HepG2 (cell line): ENCODE measurements at regions not wholly inside any gene's neighbourhood (a gene's known extent, or its start where the extent isn't known, plus 50 kb on each side); places are given as distances from the start of the nearest gene placed in this dataset.
"Not testable (repeated sequence)": the region's sequence is repeated elsewhere in the genome, so short reads cannot be mapped to it uniquely, and the experiment has no call there.

Experiments used
- ATAC-seq: fragments of 200-7000 bp; cut with Tn5 transposase; 3 replicates; pipeline ENCODE4 v1.9.1; 2020; ENCODE audit warnings: mild to moderate bottlenecking, moderate library complexity
- BruUV-seq: library from RNA; stranded (reverse); fragments of 400-500 nt; replicated peaks from 2 replicates; lab custom pipeline; 2021; lab: Mats Ljungman, UMichigan
- CTCF ChIA-PET: fragments of 300-600 bp; formaldehyde crosslinking; extraction: SDS; loops from one replicate; lab custom pipeline; 2021; ENCODE audit warnings: low total read pairs, inconsistent platforms, low intra/inter-chr PET ratio; lab: Yijun Ruan, JAX
- POLR2A ChIA-PET: fragments of 350-600 bp; sonication (Branson Sonifier 250); formaldehyde crosslinking; loops from one replicate; lab custom pipeline; 2020; ENCODE audit warnings: antibody characterized with exemption, inconsistent platforms; lab: Yijun Ruan, JAX
- DNase-seq: peaks from one replicate; pipeline ENCODE4 v3.0.0-alpha.2; 2015; ENCODE audit warnings: low spot score
- FAIRE-seq: peaks from 3 replicates; lab custom pipeline; 2011; peaks lifted over from hg19 to GRCh38; lab: Jason Lieb, UNC
- H2AFZ ChIP-seq: one replicate; pipeline ENCODE4 v1.6.1; 2011; ENCODE audit warnings: low read length, inconsistent platforms
- H3K27ac ChIP-seq: fragments of 300-600 bp; 3 replicates; pipeline ENCODE4 v1.8.0; 2011; ENCODE audit warnings: mixed run types, mild to moderate bottlenecking, mixed read lengths, low read length, inconsistent platforms; ENCODE audit not compliant: insufficient read depth; ENCODE audit errors: extremely low read length
- H3K27me3 ChIP-seq, 2 experiments: fragments of 200-600 bp in 1 of 2; 2 replicates in 1 of 2; 3 replicates in 1 of 2; pipeline versions ENCODE4 v1.6.0 to v1.8.0; 2011; ENCODE audit warnings: low read length in 2 of 2, mild to moderate bottlenecking in 2 of 2, moderate library complexity in 2 of 2, inconsistent platforms in 1 of 2; ENCODE audit not compliant: insufficient read depth in 2 of 2, control insufficient read depth in 1 of 2
- H3K36me3 ChIP-seq, 2 experiments: fragments of 200-600 bp in 1 of 2; replicated peaks in 1 of 2; 2 replicates in 1 of 2; 3 replicates in 1 of 2; pipeline versions ENCODE4 v1.5.1 to v1.8.0; 2011; ENCODE audit warnings: low read length in 2 of 2, inconsistent platforms in 1 of 2; ENCODE audit not compliant: insufficient read depth in 2 of 2, control insufficient read depth in 1 of 2
- H3K4me1 ChIP-seq: 2 replicates; pipeline ENCODE4 v1.5.1; 2012; ENCODE audit warnings: low read length, inconsistent platforms; ENCODE audit not compliant: insufficient read depth
- H3K4me2 ChIP-seq: 2 replicates; pipeline ENCODE4 v1.6.0; 2011; ENCODE audit warnings: low read depth, low read length, inconsistent platforms
- H3K4me3 ChIP-seq, 3 experiments: fragments of 200-600 bp in 1 of 3; sonication (generic), shearing (Covaris generic) in 1 of 3; replicated peaks in 1 of 3; 2 replicates each; pipeline ENCODE4 v1.5.1; 2011 to 2016; ENCODE audit warnings: low read length in 3 of 3, inconsistent platforms in 2 of 3, low read depth in 2 of 3, mild to moderate bottlenecking in 2 of 3, control low read depth in 1 of 3, mixed read lengths in 1 of 3; ENCODE audit not compliant: insufficient read depth in 1 of 3
- H3K79me2 ChIP-seq: one replicate; pipeline ENCODE4 v1.6.1; 2011; ENCODE audit warnings: low read length, inconsistent platforms; ENCODE audit not compliant: insufficient read depth
- H3K9ac ChIP-seq: 2 replicates; pipeline ENCODE4 v1.6.0; 2011; ENCODE audit warnings: mild to moderate bottlenecking, low read depth, low read length, inconsistent platforms; ENCODE audit not compliant: insufficient read depth
- H3K9me3 ChIP-seq: 2 replicates; pipeline ENCODE4 v1.5.1; 2012; ENCODE audit warnings: mild to moderate bottlenecking, low read length
- H4K20me1 ChIP-seq: 2 replicates; pipeline ENCODE4 v1.6.0; 2011; ENCODE audit warnings: inconsistent platforms, mild to moderate bottlenecking, low read length, moderate library complexity; ENCODE audit not compliant: insufficient read depth
- BCL6 ChIP-seq: IDR thresholded peaks from 2 replicates; pipeline ENCODE4 v1.6.1; 2016; ENCODE audit warnings: missing genetic modification reagents, missing compliant biosample characterization
- GABPA ChIP-seq, 2 experiments: IDR thresholded peaks; 2 replicates each; pipeline ENCODE4 v1.6.1; 2011 to 2016; ENCODE audit warnings: low read depth in 2 of 2, low read length in 1 of 2, missing biosample characterization in 1 of 2, missing genetic modification characterization in 1 of 2
- GPN1 ChIP-seq: sonication (generic); formaldehyde crosslinking; IDR thresholded peaks from 2 replicates; pipeline ENCODE4 v1.5.1; 2020; ENCODE audit warnings: missing genetic modification reagents, borderline replicate concordance
- KLF15 ChIP-seq: sonication (generic); formaldehyde crosslinking; IDR thresholded peaks from 2 replicates; pipeline ENCODE4 v1.8.1; 2023; ENCODE audit warnings: borderline replicate concordance, mild to moderate bottlenecking, inconsistent platforms, missing genetic modification reagents, mixed read lengths
- MAFF ChIP-seq: IDR thresholded peaks from 2 replicates; pipeline ENCODE4 v1.6.1; 2011; ENCODE audit warnings: low read depth, low read length, improper control_type of control experiment
- NFE2L1 ChIP-seq: sonication (generic); formaldehyde crosslinking; IDR thresholded peaks from 2 replicates; pipeline ENCODE4 v1.4.0; 2020; ENCODE audit warnings: missing genetic modification reagents, mild to moderate bottlenecking, borderline replicate concordance
- RXRB ChIP-seq: IDR thresholded peaks from 2 replicates; pipeline ENCODE4 v1.6.1; 2016; ENCODE audit warnings: borderline replicate concordance, missing genetic modification reagents, missing compliant biosample characterization
- SATB2 ChIP-seq: sonication (generic); formaldehyde crosslinking; IDR thresholded peaks from 2 replicates; pipeline ENCODE4 v1.5.0; 2020; ENCODE audit warnings: missing genetic modification reagents
- SOX6 ChIP-seq, 2 experiments: fragments of 450-650 bp in 1 of 2; sonication (generic) in 1 of 2; formaldehyde crosslinking in 1 of 2; IDR thresholded peaks; 2 replicates each; pipeline versions ENCODE4 v1.4.0 to v1.6.1; 2017 to 2020; ENCODE audit warnings: antibody characterized with exemption in 1 of 2, mild to moderate bottlenecking in 1 of 2, missing genetic modification reagents in 1 of 2
- THYN1 ChIP-seq: sonication (generic); formaldehyde crosslinking; IDR thresholded peaks from 2 replicates; pipeline ENCODE4 v1.8.1; 2023; ENCODE audit warnings: low read depth, mild to moderate bottlenecking, moderate library complexity, missing genetic modification reagents, borderline replicate concordance
- ZNF333 ChIP-seq: sonication (generic); formaldehyde crosslinking; IDR thresholded peaks from 2 replicates; pipeline ENCODE4 v1.4.0; 2020; ENCODE audit warnings: mild to moderate bottlenecking, missing genetic modification reagents, borderline replicate concordance
- ZNF510 ChIP-seq: sonication (generic); formaldehyde crosslinking; IDR thresholded peaks from 2 replicates; pipeline ENCODE4 v1.4.0; 2020; ENCODE audit warnings: low read depth, mild to moderate bottlenecking, missing genetic modification reagents
- WGBS: methylation state at CpG from one replicate; pipeline ENCODE4 v1.1.6; 2017; ENCODE audit warnings: low lambda C conversion rate; 5-methylcytosine and 5-hydroxymethylcytosine counted together
- in situ Hi-C: cut with HindIII; loops from 2 replicates; pipeline ENCODE4 v1.10.0; 2017; ENCODE audit warnings: low pct_unique_long_range_greater_than_20kb; ENCODE audit not compliant: extremely low pct_ligation_motif_present
- intact Hi-C: fragments of 100-400 bp; cut with micrococcal nuclease; formaldehyde crosslinking; loops from one replicate; pipeline ENCODE4 v1.10.0; 2022; ENCODE audit not compliant: unreplicated experiment
- TF ChIP-seq, protein P1 (sequence below): sonication (generic); formaldehyde crosslinking; IDR thresholded peaks from 2 replicates; pipeline ENCODE4 v1.8.1; 2023; ENCODE audit warnings: mild to moderate bottlenecking, inconsistent platforms, moderate library complexity, missing genetic modification reagents, borderline replicate concordance
- TF ChIP-seq, protein P2 (sequence below): sonication (generic); formaldehyde crosslinking; IDR thresholded peaks from 2 replicates; pipeline ENCODE4 v1.8.0; 2022; ENCODE audit warnings: missing genetic modification reagents, mild to moderate bottlenecking, borderline replicate concordance

DNA sequence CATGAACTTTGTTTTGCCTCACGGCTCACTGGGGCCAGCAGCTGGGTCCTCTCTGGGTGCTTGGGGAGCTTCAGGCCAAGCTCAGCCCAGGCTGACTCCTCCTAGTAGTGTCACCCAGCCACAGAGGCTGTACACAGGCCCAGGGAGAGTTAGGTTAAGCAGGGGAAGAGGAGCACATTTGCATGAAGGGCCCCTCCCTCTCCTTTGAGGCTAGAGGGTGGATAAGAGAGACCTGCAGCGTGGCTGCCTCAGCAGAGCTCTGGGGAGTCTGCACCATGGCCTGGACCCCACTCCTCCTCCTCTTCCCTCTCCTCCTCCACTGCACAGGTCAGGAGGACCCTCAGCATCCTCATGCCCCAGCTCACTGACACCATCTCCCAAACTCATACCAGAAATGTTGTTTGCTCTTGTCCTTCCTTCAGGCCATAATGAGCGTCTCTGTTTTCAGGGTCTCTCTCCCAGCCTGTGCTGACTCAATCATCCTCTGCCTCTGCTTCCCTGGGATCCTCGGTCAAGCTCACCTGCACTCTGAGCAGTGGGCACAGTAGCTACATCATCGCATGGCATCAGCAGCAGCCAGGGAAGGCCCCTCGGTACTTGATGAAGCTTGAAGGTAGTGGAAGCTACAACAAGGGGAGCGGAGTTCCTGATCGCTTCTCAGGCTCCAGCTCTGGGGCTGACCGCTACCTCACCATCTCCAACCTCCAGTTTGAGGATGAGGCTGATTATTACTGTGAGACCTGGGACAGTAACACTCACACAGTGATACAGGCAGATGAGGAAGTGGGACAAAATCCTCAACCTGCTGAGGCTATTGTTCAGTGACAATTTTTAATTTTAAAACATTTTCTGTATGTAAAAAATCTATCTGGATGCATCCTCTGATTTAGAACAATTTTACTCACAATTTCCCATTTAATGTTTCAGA lies 82.4 kb upstream of the VPREB1 start:
- BruUV-seq, result no TSS peak
- no peaks in the 10 kb centered on the region for H3K9me3 ChIP-seq
- no peak for TF ChIP-seq MAFF
- TF ChIP-seq BCL6 (CRISPR knock-in tag), result no peak
- TF ChIP-seq GABPA (IDR thresholded peaks at IDR 0.05; ENCODE audit: low read depth, low read length), result no peak
- no peak for TF ChIP-seq GABPA (CRISPR knock-in tag; IDR thresholded peaks at IDR 0.05; ENCODE audit: low read depth)
- TF ChIP-seq ZNF333 (CRISPR knock-in tag), result no peak
- TF ChIP-seq, protein P1, sequence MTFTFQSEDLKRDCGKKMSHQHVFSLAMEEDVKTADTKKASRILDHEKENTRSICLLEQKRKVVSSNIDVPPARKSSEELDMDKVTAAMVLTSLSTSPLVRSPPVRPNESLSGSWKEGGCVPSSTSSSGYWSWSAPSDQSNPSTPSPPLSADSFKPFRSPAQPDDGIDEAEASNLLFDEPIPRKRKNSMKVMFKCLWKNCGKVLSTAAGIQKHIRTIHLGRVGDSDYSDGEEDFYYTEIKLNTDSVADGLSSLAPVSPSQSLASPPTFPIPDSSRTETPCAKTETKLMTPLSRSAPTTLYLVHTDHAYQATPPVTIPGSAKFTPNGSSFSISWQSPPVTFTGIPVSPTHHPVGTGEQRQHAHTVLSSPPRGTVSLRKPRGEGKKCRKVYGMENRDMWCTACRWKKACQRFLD (CRISPR knock-in tag), result no peak
- no peak for TF ChIP-seq ZNF510 (CRISPR knock-in tag)
- no peak for TF ChIP-seq SOX6 (IDR thresholded peaks at IDR 0.05)
- TF ChIP-seq SOX6 (CRISPR knock-in tag; IDR thresholded peaks at IDR 0.05), result no peak
- TF ChIP-seq NFE2L1 (CRISPR knock-in tag), result no peak
- TF ChIP-seq SATB2, result no peak
- no peak for TF ChIP-seq RXRB (CRISPR knock-in tag)
- TF ChIP-seq KLF15 (CRISPR knock-in tag), result no peak
- TF ChIP-seq THYN1, result no peak
- TF ChIP-seq, protein P2, sequence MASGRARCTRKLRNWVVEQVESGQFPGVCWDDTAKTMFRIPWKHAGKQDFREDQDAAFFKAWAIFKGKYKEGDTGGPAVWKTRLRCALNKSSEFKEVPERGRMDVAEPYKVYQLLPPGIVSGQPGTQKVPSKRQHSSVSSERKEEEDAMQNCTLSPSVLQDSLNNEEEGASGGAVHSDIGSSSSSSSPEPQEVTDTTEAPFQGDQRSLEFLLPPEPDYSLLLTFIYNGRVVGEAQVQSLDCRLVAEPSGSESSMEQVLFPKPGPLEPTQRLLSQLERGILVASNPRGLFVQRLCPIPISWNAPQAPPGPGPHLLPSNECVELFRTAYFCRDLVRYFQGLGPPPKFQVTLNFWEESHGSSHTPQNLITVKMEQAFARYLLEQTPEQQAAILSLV, result no peak
- no peak for TF ChIP-seq GPN1
- H3K27ac ChIP-seq, result no peak overlapping the region
- DNase-seq (no peak), ATAC-seq (no peak), FAIRE-seq (no peak)
- H3K27me3 ChIP-seq, result peaks cover 0 to 18% of the 10 kb centered on the region in 2 experiments; a peak in 1 of 5 replicates
- CTCF ChIA-PET, result no interaction called here
- in situ Hi-C loops (no loop called here), intact Hi-C loops (no loop called here)
- H3K79me2 ChIP-seq, result no peaks in the 10 kb centered on the region
- H3K9ac ChIP-seq, result no peak overlapping the region
- H4K20me1 ChIP-seq, result no peaks in the 10 kb centered on the region
- H3K4me3 ChIP-seq, result no peak overlapping the region
- H3K36me3 ChIP-seq, result no peaks in the 10 kb centered on the region
- WGBS, result 2% methylated on average over 6 of the region's 9 CpGs
- POLR2A ChIA-PET, result no interaction called here
- H2AFZ ChIP-seq, result no peak overlapping the region
- no peak overlapping the region for H3K4me2 ChIP-seq
- peaks cover 3% of the 10 kb centered on the region for H3K4me1 ChIP-seq

DNA sequence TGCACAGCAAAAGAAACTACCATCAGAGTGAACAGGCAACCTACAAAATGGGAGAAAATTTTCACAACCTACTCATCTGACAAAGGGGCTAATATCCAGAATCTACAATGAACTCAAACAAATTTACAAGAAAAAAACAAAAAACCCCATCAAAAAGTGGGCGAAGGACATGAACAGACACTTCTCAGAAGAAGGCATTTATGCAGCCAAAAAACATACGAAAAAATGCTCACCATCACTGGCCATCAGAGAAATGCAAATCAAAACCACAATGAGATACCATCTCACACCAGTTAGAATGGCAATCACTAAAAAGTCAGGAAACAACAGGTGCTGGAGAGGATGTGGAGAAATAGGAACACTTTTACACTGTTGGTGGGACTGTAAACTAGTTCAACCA lies 83.8 kb upstream of the VPREB1 start:
- intact Hi-C loops, H3K4me3 ChIP-seq, H3K9ac ChIP-seq, POLR2A ChIA-PET, H3K36me3 ChIP-seq, H3K79me2 ChIP-seq, BruUV-seq, FAIRE-seq, in situ Hi-C loops, ATAC-seq, H3K4me1 ChIP-seq, H4K20me1 ChIP-seq, H3K27ac ChIP-seq, CTCF ChIA-PET, H3K4me2 ChIP-seq, DNase-seq, H3K9me3 ChIP-seq, H2AFZ ChIP-seq: not testable (repeated sequence)
- 5% methylated on average over 2 of the region's 2 CpGs for WGBS
- peaks cover 0 to 12% of the 10 kb centered on the region in 2 experiments; a peak in 1 of 5 replicates for H3K27me3 ChIP-seq
